H1 (cell line): ENCODE measurements at regions not wholly inside any gene's neighbourhood (a gene's known extent, or its start where the extent isn't known, plus 50 kb on each side); places are given as distances from the start of the nearest gene placed in this dataset.

Experiments
- CTCF ChIA-PET: fragments of 300-600 bp; sonication (Branson Sonifier 250); formaldehyde crosslinking; loops from one replicate; lab custom pipeline; 2021; ENCODE audit not compliant: partially characterized antibody; lab: Charles Lee
- POLR2A ChIA-PET: fragments of 300-600 bp; sonication (Branson Sonifier 250); formaldehyde crosslinking; loops from one replicate; lab custom pipeline; 2021; ENCODE audit warnings: inconsistent platforms; ENCODE audit not compliant: partially characterized antibody; lab: Charles Lee
- DNase-seq, 2 experiments: peaks; one replicate each; pipeline versions ENCODE4 v3.0.0 to v3.0.0-alpha.2; 2010 to 2022; ENCODE audit warnings: low spot score in 2 of 2, low read depth in 1 of 2, mixed read lengths in 1 of 2
- FAIRE-seq: peaks from 2 replicates; lab custom pipeline; 2011; peaks lifted over from hg19 to GRCh38; lab: Jason Lieb, UNC
- H2AFZ ChIP-seq: 2 replicates; pipeline ENCODE4 v1.8.1; 2012; ENCODE audit warnings: low read length, inconsistent platforms
- H2AK5ac ChIP-seq: 2 replicates; pipeline ENCODE4 v1.6.1; 2013; ENCODE audit warnings: low read depth, low read length
- H2BK120ac ChIP-seq: replicated peaks from 2 replicates; pipeline ENCODE3; 2013; ENCODE audit warnings: low read depth, low read length, inconsistent platforms
- H2BK12ac ChIP-seq: 2 replicates; pipeline ENCODE4 v1.6.1; 2013; ENCODE audit warnings: low read depth, low read length
- H2BK15ac ChIP-seq: 2 replicates; pipeline ENCODE4 v1.6.1; 2013; ENCODE audit warnings: low read length
- H2BK20ac ChIP-seq: 2 replicates; pipeline ENCODE4 v1.6.1; 2013; ENCODE audit warnings: low read length
- H2BK5ac ChIP-seq: 2 replicates; pipeline ENCODE4 v1.6.1; 2013; ENCODE audit warnings: low read depth, low read length
- H3K14ac ChIP-seq: 2 replicates; pipeline ENCODE4 v1.6.1; 2013; ENCODE audit warnings: inconsistent platforms; ENCODE audit not compliant: insufficient read length
- H3K18ac ChIP-seq: 2 replicates; pipeline ENCODE4 v1.6.1; 2013; ENCODE audit warnings: low read length; ENCODE audit errors: extremely low read depth
- H3K23ac ChIP-seq: 2 replicates; pipeline ENCODE4 v1.6.1; 2013; ENCODE audit warnings: inconsistent platforms; ENCODE audit not compliant: insufficient read length
- H3K23me2 ChIP-seq: 2 replicates; pipeline ENCODE4 v1.6.1; 2013; ENCODE audit warnings: low read depth, low read length
- H3K27ac ChIP-seq: 2 replicates; pipeline ENCODE4 v1.6.1; 2011; ENCODE audit warnings: low read depth, low read length, inconsistent platforms
- H3K27me3 ChIP-seq, 4 experiments: replicated peaks in 1 of 4; 1 replicate in 1 of 4; 2 replicates in 3 of 4; pipeline versions ENCODE4 v1.6.1 to v1.8.1; 2011 to 2013; ENCODE audit warnings: low read length in 3 of 4, mild to moderate bottlenecking in 3 of 4, inconsistent platforms in 2 of 4, mixed read lengths in 2 of 4, moderate library complexity in 1 of 4; ENCODE audit not compliant: control insufficient read depth in 3 of 4, insufficient read depth in 3 of 4; ENCODE audit errors: extremely low read depth in 1 of 4
- H3K36me3 ChIP-seq, 4 experiments: 2 replicates each; pipeline versions ENCODE4 v1.6.1 to v1.8.1; 2011 to 2013; ENCODE audit warnings: mild to moderate bottlenecking in 4 of 4, low read length in 3 of 4, moderate library complexity in 2 of 4, control low read depth in 1 of 4, inconsistent platforms in 1 of 4; ENCODE audit not compliant: insufficient read depth in 4 of 4, control insufficient read depth in 2 of 4
- H3K4ac ChIP-seq: replicated peaks from 2 replicates; pipeline ENCODE3; 2013; ENCODE audit warnings: low read length, low read depth, mixed read lengths, inconsistent platforms; ENCODE audit not compliant: insufficient read length
- H3K4me1 ChIP-seq, 4 experiments: replicated peaks in 1 of 4; 1 replicate in 1 of 4; 2 replicates in 3 of 4; pipeline versions ENCODE4 v1.6.1 to v1.8.1; 2011 to 2013; ENCODE audit warnings: low read length in 3 of 4, inconsistent platforms in 2 of 4, mixed read lengths in 1 of 4; ENCODE audit not compliant: insufficient read depth in 4 of 4, control insufficient read depth in 3 of 4
- H3K4me2 ChIP-seq, 2 experiments: 2 replicates each; pipeline versions ENCODE4 v1.6.1 to v1.8.1; 2011 to 2013; ENCODE audit warnings: low read depth in 2 of 2, low read length in 2 of 2, control low read depth in 1 of 2, inconsistent platforms in 1 of 2, mild to moderate bottlenecking in 1 of 2; ENCODE audit not compliant: insufficient read depth in 1 of 2
- H3K4me3 ChIP-seq, 4 experiments: fragments of 200-600, 300-600 bp in 1 of 4; sonication (generic), shearing (Covaris generic), sonication (Bioruptor Twin) in 1 of 4; 2 replicates each; pipeline versions ENCODE4 v1.5.1 to v1.8.1; 2011 to 2016; ENCODE audit warnings: low read length in 4 of 4, low read depth in 3 of 4, control low read depth in 2 of 4, inconsistent platforms in 2 of 4, mild to moderate bottlenecking in 2 of 4, mixed read lengths in 1 of 4, moderate library complexity in 1 of 4; ENCODE audit not compliant: insufficient read depth in 2 of 4; ENCODE audit errors: extremely low read depth in 1 of 4
- H3K56ac ChIP-seq: replicated peaks from 2 replicates; pipeline ENCODE3; 2013; ENCODE audit warnings: low read depth, mild to moderate bottlenecking, mixed read lengths, low read length, inconsistent platforms; ENCODE audit not compliant: insufficient read length
- H3K79me1 ChIP-seq: 2 replicates; pipeline ENCODE4 v1.6.1; 2013; ENCODE audit warnings: low read depth, low read length, control low read depth
- H3K79me2 ChIP-seq, 2 experiments: 2 replicates each; pipeline versions ENCODE4 v1.6.1 to v1.8.1; 2012 to 2013; ENCODE audit warnings: low read length in 2 of 2, mild to moderate bottlenecking in 2 of 2, inconsistent platforms in 1 of 2; ENCODE audit not compliant: insufficient read depth in 2 of 2, control insufficient read depth in 1 of 2
- H3K9ac ChIP-seq, 4 experiments: replicated peaks in 1 of 4; 1 replicate in 1 of 4; 2 replicates in 3 of 4; pipeline versions ENCODE4 v1.6.1 to v1.8.1; 2011 to 2013; ENCODE audit warnings: low read depth in 3 of 4, low read length in 3 of 4, control low read depth in 2 of 4, mild to moderate bottlenecking in 2 of 4, moderate library complexity in 2 of 4, inconsistent platforms in 1 of 4; ENCODE audit errors: extremely low read depth in 1 of 4
- H3K9me3 ChIP-seq, 2 experiments: 2 replicates each; pipeline versions ENCODE4 v1.6.1 to v1.8.1; 2012 to 2013; ENCODE audit warnings: mild to moderate bottlenecking in 2 of 2, moderate library complexity in 2 of 2, control low read depth in 1 of 2, inconsistent platforms in 1 of 2, low read depth in 1 of 2, low read length in 1 of 2, mixed read lengths in 1 of 2; ENCODE audit not compliant: insufficient read depth in 2 of 2
- H4K20me1 ChIP-seq, 2 experiments: replicated peaks in 1 of 2; 2 replicates each; pipeline versions ENCODE3 to v1.8.1; 2011 to 2013; ENCODE audit warnings: inconsistent platforms in 2 of 2, low read length in 2 of 2, mild to moderate bottlenecking in 1 of 2; ENCODE audit not compliant: insufficient read depth in 2 of 2, control insufficient read depth in 1 of 2
- H4K5ac ChIP-seq: 2 replicates; pipeline ENCODE4 v1.6.1; 2013; ENCODE audit warnings: low read length, low read depth, mixed read lengths, inconsistent platforms; ENCODE audit not compliant: insufficient read length
- H4K8ac ChIP-seq: 2 replicates; pipeline ENCODE4 v1.8.0; 2013; ENCODE audit warnings: mild to moderate bottlenecking, moderate library complexity, low read length, inconsistent platforms; ENCODE audit not compliant: insufficient read depth; ENCODE audit errors: extremely low read depth
- H4K91ac ChIP-seq: replicated peaks from 2 replicates; pipeline ENCODE3; 2013; ENCODE audit warnings: low read length, mixed read lengths, inconsistent platforms; ENCODE audit not compliant: insufficient read length
- CTCF ChIP-seq, 3 experiments: IDR thresholded peaks; 1 replicate in 2 of 3; 2 replicates in 1 of 3; pipeline versions ENCODE4 v1.5.1 to v1.6.1; 2011; ENCODE audit warnings: low read length in 3 of 3, mild to moderate bottlenecking in 3 of 3, inconsistent platforms in 2 of 3, low read depth in 1 of 3, moderate library complexity in 1 of 3; ENCODE audit not compliant: insufficient read depth in 1 of 3; ENCODE audit errors: control extremely low read depth in 1 of 3
- FOSL1 ChIP-seq: IDR thresholded peaks from 2 replicates; pipeline ENCODE4 v1.6.1; 2011; ENCODE audit warnings: mild to moderate bottlenecking, low read depth, low read length, moderate library complexity; ENCODE audit not compliant: insufficient read depth
- GABPA ChIP-seq: IDR thresholded peaks from 2 replicates; pipeline ENCODE4 v1.6.1; 2011; ENCODE audit warnings: mild to moderate bottlenecking, low read length, moderate library complexity, borderline replicate concordance; ENCODE audit not compliant: insufficient read depth
- HDAC2 ChIP-seq, 2 experiments: fragments of 300-600 bp in 1 of 2; sonication (generic) in 1 of 2; IDR thresholded peaks; 2 replicates each; pipeline ENCODE4 v1.6.1; 2011 to 2012; ENCODE audit warnings: low read depth in 2 of 2, low read length in 2 of 2, mild to moderate bottlenecking in 2 of 2, moderate library complexity in 2 of 2, borderline replicate concordance in 1 of 2, inconsistent platforms in 1 of 2
- KDM4A ChIP-seq: IDR thresholded peaks from one replicate; pipeline ENCODE4 v1.7.1; 2012; ENCODE audit warnings: low read depth, mild to moderate bottlenecking, moderate library complexity, low read length, inconsistent platforms; ENCODE audit not compliant: severe bottlenecking
- MAFK ChIP-seq: IDR thresholded peaks from 2 replicates; pipeline ENCODE4 v1.6.1; 2012; ENCODE audit warnings: low read depth, mild to moderate bottlenecking, improper control_type of control experiment, low read length
- POLR2A ChIP-seq, 2 experiments: IDR thresholded peaks; 1 replicate in 1 of 2; 2 replicates in 1 of 2; pipeline ENCODE4 v1.6.1; 2011; ENCODE audit warnings: low read depth in 2 of 2, low read length in 2 of 2, mild to moderate bottlenecking in 2 of 2; ENCODE audit errors: control extremely low read depth in 1 of 2
- RNF2 ChIP-seq: fragments of 200-900, 300-1000 bp; sonication (generic); IDR thresholded peaks from 2 replicates; pipeline ENCODE4 v1.7.1; 2016; ENCODE audit warnings: borderline replicate concordance, low read depth, mild to moderate bottlenecking, antibody characterized with exemption, low read length; ENCODE audit not compliant: poor library complexity, severe bottlenecking; ENCODE audit errors: missing control alignments
- SAP30 ChIP-seq: fragments of 300-600 bp; sonication (generic); IDR thresholded peaks from 2 replicates; pipeline ENCODE4 v1.7.1; 2012; ENCODE audit warnings: low read length, moderate library complexity, mild to moderate bottlenecking, inconsistent platforms; ENCODE audit not compliant: insufficient read depth, insufficient replicate concordance
- SUZ12 ChIP-seq: fragments of 200-600 bp; sonication (generic); IDR thresholded peaks from 2 replicates; pipeline ENCODE4 v1.6.1; 2012; ENCODE audit warnings: mild to moderate bottlenecking, inconsistent platforms, low read length, moderate library complexity, mixed read lengths
- TAF1 ChIP-seq: IDR thresholded peaks from 2 replicates; pipeline ENCODE4 v1.6.1; 2011; ENCODE audit warnings: mild to moderate bottlenecking, low read depth, low read length
- WGBS, 2 experiments: shearing (Covaris generic) in 1 of 2; methylation state at CpG; one replicate each; pipeline versions ENCODE4 v1.1.6 to v1.1.7; 2013 to 2015; ENCODE audit warnings: low lambda C conversion rate in 2 of 2, mixed read lengths in 2 of 2, inconsistent platforms in 1 of 2, low coverage in 1 of 2, missing lambda C conversion rate in 1 of 2; ENCODE audit not compliant: insufficient replicate concordance in 2 of 2, insufficient coverage in 1 of 2, insufficient read length in 1 of 2; ENCODE audit errors: extremely low coverage in 1 of 2, missing lambda C conversion rate in 1 of 2; 5-methylcytosine and 5-hydroxymethylcytosine counted together

- Histone ChIP-seq H3K4me2 (no peak overlapping the region), H3K27me3 (no peaks in the 10 kb centered on the region), H4K5ac (no peak overlapping the region), H3K4me3 (no peak overlapping the region), H4K20me1 (no peaks in the 10 kb centered on the region), H2BK120ac (no peak overlapping the region), H3K23me2 (no peaks in the 10 kb centered on the region), H3K4me1 (no peaks in the 10 kb centered on the region), H4K8ac (no peak overlapping the region), H3K4ac (no peak overlapping the region), H2BK12ac (no peak overlapping the region), H2AFZ (no peak overlapping the region), H3K56ac (no peak overlapping the region), H2BK15ac (no peak overlapping the region), H3K36me3 (no peaks in the 10 kb centered on the region), H3K9me3 (peaks cover 9 to 12% of the 10 kb centered on the region in 2 experiments; a peak in 3 of 4 replicates), H3K23ac (no peak overlapping the region), H2BK20ac (no peak overlapping the region), H3K18ac (no peak overlapping the region), H3K79me1 (no peaks in the 10 kb centered on the region), H3K27ac (no peak overlapping the region), H3K9ac (no peak overlapping the region), H4K91ac (no peak overlapping the region), H2AK5ac (no peak overlapping the region), H3K79me2 (no peaks in the 10 kb centered on the region; a peak in 1 of 4 replicates), H3K14ac (no peak overlapping the region), H2BK5ac (no peak overlapping the region)
- POLR2A ChIA-PET = no interaction called here
- FAIRE-seq = no peak
- CTCF ChIA-PET = no interaction called here
- WGBS, 2 experiments = 96% methylated on average over 6 of the region's 6 CpGs; no CpG with 5 or more reads in 1 of the 2 experiments
- DNase-seq = no peak
- TF ChIP-seq GABPA (no peak), CTCF (IDR thresholded peaks at IDR 0.05; ENCODE audit: control extremely low read depth in 1 of 3, insufficient read depth in 1 of 3, low read depth in 1 of 3, low read length in 3 of 3) (no peak), MAFK (no peak), TAF1 (no peak), HDAC2 (IDR thresholded peaks at IDR 0.05; ENCODE audit: borderline replicate concordance in 1 of 2, low read depth in 2 of 2, low read length in 2 of 2) (no peak), FOSL1 (no peak), KDM4A (no peak), RNF2 (no peak), POLR2A (IDR thresholded peaks at IDR 0.05; ENCODE audit: control extremely low read depth in 1 of 2, low read depth in 2 of 2, low read length in 2 of 2) (no peak), SAP30 (no peak), SUZ12 (no peak)
Observed at GRCh38 chr12:82216475-82216874, 141.7 kb downstream of the CCDC59 start.
